ENCODE measurements at regions not wholly inside any gene's neighbourhood (a gene's known extent, or its start where the extent isn't known, plus 50 kb on each side); places are given as distances from the start of the nearest gene placed in this dataset.

GRCh38 chr11:28815110-28815509 is 706.9 kb downstream of the METTL15 start:
- TF ChIP-seq CTCF (IDR thresholded peaks at IDR 0.05; ENCODE audit: insufficient read depth, low read depth, low read length) (no peak), EZH2 (IDR thresholded peaks at IDR 0.05; ENCODE audit: insufficient read depth, low read length) (no peak)
